Central memory CD8-positive, alpha-beta T cell (primary cell): ENCODE measurements at regions not wholly inside any gene's neighbourhood (a gene's known extent, or its start where the extent isn't known, plus 50 kb on each side); places are given as distances from the start of the nearest gene placed in this dataset.
"Not testable (repeated sequence)": the region's sequence is repeated elsewhere in the genome, so short reads cannot be mapped to it uniquely, and the experiment has no call there.

Experiments used
- ATAC-seq: fragments of 150-1000 bp; cut with Tn5 transposase; replicated peaks from 2 replicates; pipeline ENCODE4 v1.10.0; 2022; ENCODE audit warnings: mild to moderate bottlenecking, moderate FRiP score, moderate number of reproducible peaks; ENCODE audit not compliant: poor library complexity, severe bottlenecking; ENCODE audit errors: extremely low read depth
- DNase-seq, 2 donors: peaks; one replicate each; pipeline ENCODE4 v3.0.0; 2021; ENCODE audit warnings: low spot score in 2 of 2
- H3K27ac Mint-ChIP-seq: one replicate; pipeline ENCODE4 v1.8.0; 2022; ENCODE audit warnings: low read depth, mild to moderate bottlenecking, moderate library complexity, mixed read lengths
- H3K27me3 Mint-ChIP-seq: one replicate; pipeline ENCODE4 v1.8.0; 2022; ENCODE audit warnings: mixed read lengths
- H3K36me3 Mint-ChIP-seq: one replicate; pipeline ENCODE4 v1.8.0; 2022; ENCODE audit warnings: mild to moderate bottlenecking, moderate library complexity, mixed read lengths; ENCODE audit not compliant: insufficient read depth
- H3K4me1 Mint-ChIP-seq: one replicate; pipeline ENCODE4 v1.8.0; 2022; ENCODE audit warnings: mixed read lengths
- H3K4me3 Mint-ChIP-seq: one replicate; pipeline ENCODE4 v1.8.0; 2022; ENCODE audit warnings: mild to moderate bottlenecking, moderate library complexity, mixed read lengths
- H3K9me3 Mint-ChIP-seq: one replicate; pipeline ENCODE4 v1.8.0; 2022; ENCODE audit warnings: mixed read lengths

DNA sequence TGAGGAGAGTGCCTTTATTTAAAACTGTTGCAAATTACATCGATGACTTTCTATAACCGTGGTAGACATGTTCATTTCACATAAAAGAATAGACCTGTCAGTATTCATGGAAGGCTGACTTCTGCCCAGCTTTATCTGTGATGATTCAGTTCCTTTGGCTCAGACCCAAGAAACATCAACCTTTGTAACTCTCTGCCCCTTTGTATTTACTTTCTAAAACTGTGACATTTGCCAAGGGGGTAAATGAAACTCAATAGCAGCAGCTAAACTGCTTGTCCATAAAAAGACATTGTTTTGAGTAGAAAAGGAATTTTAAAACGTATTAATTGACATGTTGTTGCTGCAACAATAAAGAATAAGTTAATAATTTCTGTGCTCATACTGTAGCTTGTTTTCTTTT, 137.8 kb upstream of the ANKH start:
- ATAC-seq (no peak), DNase-seq (no peak)
- Mint-ChIP-seq H3K9me3 (no peaks in the 10 kb centered on the region), H3K27ac (no peak overlapping the region), H3K4me1 (no peaks in the 10 kb centered on the region), H3K4me3 (no peak overlapping the region), H3K27me3 (peaks cover 36% of the 10 kb centered on the region), H3K36me3 (no peaks in the 10 kb centered on the region)

- Mint-ChIP-seq H3K4me3 (no peak overlapping the region), H3K9me3 (no peaks in the 10 kb centered on the region), H3K36me3 (no peaks in the 10 kb centered on the region), H3K27me3 (peaks cover 36% of the 10 kb centered on the region), H3K27ac (no peak overlapping the region), H3K4me1 (no peaks in the 10 kb centered on the region)
- DNase-seq (no peak), ATAC-seq (no peak)
Observed at GRCh38 chr5:15008921-15009320, 137.3 kb upstream of the ANKH start.

DNA sequence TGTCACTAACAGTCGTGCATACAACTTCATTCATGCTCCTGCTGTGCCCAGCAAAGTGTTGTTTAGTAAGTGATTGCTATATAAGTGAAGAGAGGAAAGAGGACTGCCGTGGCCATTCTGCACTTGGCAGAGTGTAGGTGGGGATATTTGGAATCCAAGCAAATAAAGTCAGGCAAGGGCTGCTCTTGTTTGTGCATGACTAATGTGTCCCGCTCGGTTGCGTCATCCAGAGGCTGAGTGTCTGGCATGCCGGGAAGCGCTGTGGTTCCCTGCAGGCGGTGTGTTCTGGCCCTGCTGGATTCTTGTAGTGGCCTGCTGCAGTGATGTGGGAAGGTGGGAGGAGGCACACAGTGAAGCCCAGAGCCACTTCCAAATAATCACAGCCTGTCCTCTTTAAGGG, 136.9 kb upstream of the ANKH start:
- Mint-ChIP-seq H3K4me3 (no peak overlapping the region), H3K9me3 (no peaks in the 10 kb centered on the region), H3K36me3 (no peaks in the 10 kb centered on the region), H3K4me1 (no peaks in the 10 kb centered on the region), H3K27ac (no peak overlapping the region), H3K27me3 (peaks cover 36% of the 10 kb centered on the region)
- DNase-seq (no peak), ATAC-seq (no peak)

DNA sequence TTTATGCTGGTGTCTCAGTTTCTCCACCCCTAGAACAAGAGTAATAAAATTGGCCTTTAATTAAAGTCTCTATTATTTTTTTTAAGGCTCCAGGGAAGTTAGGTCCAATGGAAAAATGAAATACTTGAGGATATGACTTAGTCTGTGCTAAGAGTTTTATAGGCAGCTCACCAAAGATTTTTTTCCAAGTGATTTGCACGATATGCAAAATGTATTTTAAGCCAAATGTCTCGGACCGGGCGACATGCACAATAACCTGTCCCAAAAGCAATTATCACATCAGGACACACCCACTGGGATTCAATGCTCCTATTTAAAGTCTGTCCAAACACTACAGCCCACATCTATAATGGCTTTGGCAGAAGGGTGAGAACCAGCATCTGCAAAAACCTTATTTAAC, 136.1 kb upstream of the ANKH start:
- peaks cover 40% of the 10 kb centered on the region for H3K27me3 Mint-ChIP-seq
- no peak overlapping the region for H3K4me3 Mint-ChIP-seq
- no peak overlapping the region for H3K27ac Mint-ChIP-seq
- no peaks in the 10 kb centered on the region for H3K4me1 Mint-ChIP-seq
- H3K36me3 Mint-ChIP-seq, result no peaks in the 10 kb centered on the region
- H3K9me3 Mint-ChIP-seq, result no peaks in the 10 kb centered on the region
- no peak for DNase-seq
- ATAC-seq, result no peak

GRCh38 chr5:15004506-15004905, 132.9 kb upstream of the ANKH start:
- peaks cover 59% of the 10 kb centered on the region for H3K27me3 Mint-ChIP-seq
- H3K9me3 Mint-ChIP-seq, result no peaks in the 10 kb centered on the region
- H3K36me3 Mint-ChIP-seq, result no peaks in the 10 kb centered on the region
- no peaks in the 10 kb centered on the region for H3K4me1 Mint-ChIP-seq
- ATAC-seq (no peak), DNase-seq (no peak)
- no peak overlapping the region for H3K27ac Mint-ChIP-seq
- H3K4me3 Mint-ChIP-seq, result no peak overlapping the region

GRCh38 chr5:15003511-15003920, 131.9 kb upstream of the ANKH start:
- H3K27ac Mint-ChIP-seq, result no peak overlapping the region
- ATAC-seq (peak; percentile 86), DNase-seq (peak; percentile 24 to 58)
- no peaks in the 10 kb centered on the region for H3K4me1 Mint-ChIP-seq
- peaks cover 64% of the 10 kb centered on the region for H3K27me3 Mint-ChIP-seq
- no peaks in the 10 kb centered on the region for H3K36me3 Mint-ChIP-seq
- H3K4me3 Mint-ChIP-seq, result no peak overlapping the region
- H3K9me3 Mint-ChIP-seq, result peaks cover 2% of the 10 kb centered on the region

DNA sequence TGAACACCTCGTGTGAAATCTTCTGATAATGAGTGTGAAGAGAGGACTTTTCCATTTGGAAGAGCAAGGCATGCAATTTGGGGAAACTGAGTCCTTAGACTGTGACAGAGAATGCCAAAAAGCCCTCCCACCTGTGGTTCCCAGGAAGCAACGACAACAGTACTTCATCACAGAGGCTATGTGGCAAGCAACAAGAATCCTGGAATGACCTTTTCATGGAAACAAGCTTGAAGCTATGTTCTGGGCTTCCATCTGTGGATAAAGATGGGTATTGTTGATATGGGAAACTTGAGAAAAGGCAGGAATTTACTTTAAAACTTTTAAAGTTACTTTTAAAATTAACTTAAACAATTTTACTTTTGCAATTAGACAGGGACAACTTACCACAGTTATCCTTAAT, 131.2 kb upstream of the ANKH start:
- no peak overlapping the region for H3K4me3 Mint-ChIP-seq
- H3K27ac Mint-ChIP-seq, result no peak overlapping the region
- peaks cover 6% of the 10 kb centered on the region for H3K9me3 Mint-ChIP-seq

GRCh38 chr5:15002173-15002572, 130.6 kb upstream of the ANKH start:
- H3K27me3 Mint-ChIP-seq, result peaks cover 70% of the 10 kb centered on the region
- H3K27ac Mint-ChIP-seq, result no peak overlapping the region
- H3K4me3 Mint-ChIP-seq, result no peak overlapping the region
- no peaks in the 10 kb centered on the region for H3K4me1 Mint-ChIP-seq
- no peaks in the 10 kb centered on the region for H3K36me3 Mint-ChIP-seq
- no peak for ATAC-seq
- H3K9me3 Mint-ChIP-seq, result peaks cover 6% of the 10 kb centered on the region
- DNase-seq, result no peak

More for the DNA sequence above, 131.2 kb upstream of the ANKH start:
- ATAC-seq, result no peak
- DNase-seq, result no peak
- Mint-ChIP-seq H3K4me1 (no peaks in the 10 kb centered on the region), H3K36me3 (no peaks in the 10 kb centered on the region), H3K27me3 (peaks cover 68% of the 10 kb centered on the region)

GRCh38 chr5:15001517-15001916, 129.9 kb upstream of the ANKH start:
- Mint-ChIP-seq H3K9me3 (peaks cover 6% of the 10 kb centered on the region), H3K4me3 (no peak overlapping the region), H3K27ac (no peak overlapping the region), H3K27me3 (peaks cover 63% of the 10 kb centered on the region), H3K36me3 (no peaks in the 10 kb centered on the region), H3K4me1 (no peaks in the 10 kb centered on the region)
- DNase-seq, result no peak
- no peak for ATAC-seq

DNA sequence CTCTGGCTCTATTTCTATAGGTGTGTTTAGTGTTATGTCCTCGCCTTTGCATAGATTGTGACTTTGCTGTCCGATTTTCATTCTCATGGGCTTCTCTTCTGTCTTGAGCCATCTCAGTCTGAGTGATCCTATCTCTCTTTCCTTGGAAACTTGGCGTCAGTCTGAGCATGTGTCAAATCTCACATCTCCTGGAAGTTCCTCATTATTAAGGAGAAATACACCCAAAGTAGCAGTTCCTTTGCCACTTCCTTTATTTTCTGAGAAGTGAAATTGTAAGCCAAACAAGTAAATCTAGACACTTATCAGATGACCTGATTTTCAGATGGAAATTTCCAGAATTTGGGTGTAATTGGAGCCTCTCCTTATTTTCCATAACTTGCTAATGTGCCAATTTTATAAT, 126.9 kb upstream of the ANKH start:
- Mint-ChIP-seq H3K4me3 (no peak overlapping the region), H3K27me3 (peaks cover 42% of the 10 kb centered on the region), H3K9me3 (peaks cover 6% of the 10 kb centered on the region), H3K27ac (no peak overlapping the region), H3K4me1 (peaks cover 1% of the 10 kb centered on the region), H3K36me3 (peaks cover 1% of the 10 kb centered on the region)
- DNase-seq (no peak), ATAC-seq (no peak)

DNA sequence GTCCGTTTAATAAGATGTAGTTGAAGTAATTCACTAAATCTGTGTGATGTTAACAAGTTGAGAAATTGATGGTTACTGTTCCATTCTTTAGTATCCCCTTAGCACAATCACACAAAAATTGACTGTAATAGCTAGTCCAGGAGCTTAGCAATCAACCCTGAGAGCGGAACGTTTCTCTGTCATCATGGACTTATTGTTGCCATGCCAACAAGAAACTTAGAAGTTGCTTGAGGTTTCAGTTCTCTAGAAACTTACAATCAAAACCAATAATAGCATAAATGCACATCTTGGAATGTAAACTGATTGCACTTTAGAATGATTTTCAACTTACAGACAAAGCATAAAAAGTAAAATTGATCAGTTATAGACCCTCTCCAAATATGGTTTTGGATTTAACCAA, 125.4 kb upstream of the ANKH start:
- H3K9me3 Mint-ChIP-seq, result peaks cover 6% of the 10 kb centered on the region
- H3K27ac Mint-ChIP-seq, result no peak overlapping the region
- peaks cover 11% of the 10 kb centered on the region for H3K4me1 Mint-ChIP-seq
- no peak overlapping the region for H3K4me3 Mint-ChIP-seq
- H3K36me3 Mint-ChIP-seq, result peaks cover 10% of the 10 kb centered on the region
- DNase-seq, result no peak
- no peak for ATAC-seq
- H3K27me3 Mint-ChIP-seq, result peaks cover 32% of the 10 kb centered on the region

- peaks cover 23% of the 10 kb centered on the region for H3K27me3 Mint-ChIP-seq
- no peak for ATAC-seq
- H3K9me3 Mint-ChIP-seq, result peaks cover 6% of the 10 kb centered on the region
- H3K4me3 Mint-ChIP-seq, result no peak overlapping the region
- H3K36me3 Mint-ChIP-seq, result peaks cover 10% of the 10 kb centered on the region
- no peak overlapping the region for H3K27ac Mint-ChIP-seq
- no peak for DNase-seq
- peaks cover 11% of the 10 kb centered on the region for H3K4me1 Mint-ChIP-seq
Observed at GRCh38 chr5:14995229-14995628, 123.7 kb upstream of the ANKH start.

DNA sequence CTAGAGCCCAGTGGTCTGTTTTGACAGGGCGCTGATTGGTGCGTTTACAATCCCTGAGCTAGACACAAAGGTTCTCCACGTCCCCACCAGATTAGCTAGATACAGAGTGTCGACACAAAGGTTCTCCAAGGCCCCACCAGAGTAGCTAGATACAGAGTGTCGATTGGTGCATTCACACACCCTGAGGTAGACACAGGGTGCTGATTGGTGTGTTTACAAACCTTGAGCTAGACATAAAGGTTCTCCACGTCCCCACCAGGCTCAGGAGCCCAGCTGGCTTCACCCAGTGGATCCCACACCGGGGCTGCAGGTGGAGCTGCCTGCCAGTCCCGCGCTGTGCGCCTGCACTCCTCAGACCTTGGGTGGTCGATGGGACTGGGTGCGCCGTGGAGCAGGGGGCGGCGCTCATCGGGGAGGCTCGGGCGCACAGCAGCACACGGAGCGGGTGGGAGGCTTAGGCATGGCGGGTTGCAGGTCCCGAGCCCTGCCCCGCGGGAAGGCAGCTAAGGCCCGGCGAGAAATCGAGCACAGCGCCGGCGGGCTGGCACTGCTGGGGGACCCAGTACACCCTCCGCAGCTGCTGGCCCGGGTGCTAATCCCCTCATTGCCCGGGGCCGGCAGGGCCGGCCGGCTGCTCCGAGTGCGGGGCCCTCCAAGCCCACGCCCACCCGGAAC, 122.0 kb upstream of the ANKH start:
- Mint-ChIP-seq H3K27ac (peak overlapping the region; percentile 94), H3K36me3 (peaks cover 10% of the 10 kb centered on the region), H3K4me1 (peaks cover 11% of the 10 kb centered on the region), H3K4me3 (peak overlapping the region; percentile 93)
- H3K27me3 Mint-ChIP-seq, ATAC-seq, H3K9me3 Mint-ChIP-seq, DNase-seq: not testable (repeated sequence)
